Mesenchymal stem cell (in vitro differentiated cells and primary cell): ENCODE measurements at regions not wholly inside any gene's neighbourhood (a gene's known extent, or its start where the extent isn't known, plus 50 kb on each side); places are given as distances from the start of the nearest gene placed in this dataset.

Experiments used
- DNase-seq: peaks from one replicate; pipeline ENCODE4 v3.0.0-alpha.2; 2013
- H2AFZ ChIP-seq: one replicate; pipeline ENCODE4 v1.6.1; 2013; ENCODE audit warnings: low read depth, mild to moderate bottlenecking, control low read depth, inconsistent platforms, low read length, moderate library complexity
- H2AK5ac ChIP-seq: 2 replicates; pipeline ENCODE4 v1.6.1; 2013; ENCODE audit warnings: low read length, moderate library complexity, mild to moderate bottlenecking, inconsistent platforms; ENCODE audit not compliant: severe bottlenecking
- H2BK120ac ChIP-seq: one replicate; pipeline ENCODE4 v1.6.1; 2013; ENCODE audit warnings: low read depth, mild to moderate bottlenecking, inconsistent platforms, low read length, moderate library complexity
- H2BK12ac ChIP-seq, 2 experiments: one replicate each; pipeline ENCODE4 v1.6.1; 2013; ENCODE audit warnings: inconsistent platforms in 2 of 2, low read length in 2 of 2, mild to moderate bottlenecking in 2 of 2, moderate library complexity in 2 of 2, control low read depth in 1 of 2
- H2BK15ac ChIP-seq: one replicate; pipeline ENCODE4 v1.6.1; 2013; ENCODE audit warnings: mild to moderate bottlenecking, low read depth, inconsistent platforms; ENCODE audit not compliant: poor library complexity, severe bottlenecking
- H2BK5ac ChIP-seq: 2 replicates; pipeline ENCODE4 v1.6.1; 2013; ENCODE audit warnings: low read depth, mild to moderate bottlenecking, low read length, control low read depth, inconsistent platforms; ENCODE audit not compliant: poor library complexity, severe bottlenecking
- H3K14ac ChIP-seq, 2 experiments: one replicate each; pipeline ENCODE4 v1.6.1; 2013; ENCODE audit warnings: inconsistent platforms in 2 of 2, low read length in 2 of 2, control low read depth in 1 of 2, mild to moderate bottlenecking in 1 of 2, moderate library complexity in 1 of 2
- H3K18ac ChIP-seq, 2 experiments: one replicate each; pipeline ENCODE4 v1.6.1; 2013; ENCODE audit warnings: inconsistent platforms in 2 of 2, low read length in 2 of 2, control low read depth in 1 of 2, low read depth in 1 of 2, mild to moderate bottlenecking in 1 of 2
- H3K23ac ChIP-seq, 2 experiments: one replicate each; pipeline ENCODE4 v1.6.1; 2013; ENCODE audit warnings: inconsistent platforms in 2 of 2, low read length in 2 of 2, mild to moderate bottlenecking in 2 of 2, moderate library complexity in 2 of 2, control low read depth in 1 of 2
- H3K27ac ChIP-seq: 2 replicates; pipeline ENCODE4 v1.5.1; 2013; ENCODE audit warnings: mild to moderate bottlenecking, moderate library complexity, low read length, control low read depth, inconsistent platforms; ENCODE audit not compliant: poor library complexity, severe bottlenecking
- H3K27me3 ChIP-seq, 2 experiments: 2 replicates each; pipeline versions ENCODE4 v1.6.1 to v1.7.0; 2013; ENCODE audit warnings: low read length in 2 of 2, mild to moderate bottlenecking in 2 of 2, moderate library complexity in 2 of 2, control low read depth in 1 of 2, inconsistent platforms in 1 of 2; ENCODE audit not compliant: control insufficient read depth in 1 of 2, insufficient read depth in 1 of 2
- H3K36me3 ChIP-seq, 2 experiments: 2 replicates each; pipeline versions ENCODE4 v1.6.1 to v1.7.0; 2013; ENCODE audit warnings: low read length in 2 of 2, control low read depth in 1 of 2, inconsistent platforms in 1 of 2, low read depth in 1 of 2, mild to moderate bottlenecking in 1 of 2; ENCODE audit not compliant: insufficient read depth in 2 of 2, control insufficient read depth in 1 of 2
- H3K4ac ChIP-seq, 2 experiments: one replicate each; pipeline ENCODE4 v1.6.1; 2013; ENCODE audit warnings: inconsistent platforms in 2 of 2, low read length in 2 of 2, mild to moderate bottlenecking in 2 of 2, moderate library complexity in 2 of 2, control low read depth in 1 of 2, low read depth in 1 of 2
- H3K4me1 ChIP-seq: 2 replicates; pipeline ENCODE4 v1.6.1; 2013; ENCODE audit warnings: low read depth, low read length, control low read depth; ENCODE audit not compliant: control insufficient read depth, insufficient read depth
- H3K4me2 ChIP-seq: 2 replicates; pipeline ENCODE4 v1.6.1; 2013; ENCODE audit warnings: low read length, mild to moderate bottlenecking, inconsistent platforms; ENCODE audit not compliant: poor library complexity, severe bottlenecking
- H3K4me3 ChIP-seq, 2 experiments: 2 replicates each; pipeline versions ENCODE4 v1.5.1 to v1.7.0; 2013; ENCODE audit warnings: low read length in 2 of 2, mild to moderate bottlenecking in 2 of 2, control low read depth in 1 of 2, low read depth in 1 of 2; ENCODE audit not compliant: insufficient read depth in 1 of 2
- H3K79me1 ChIP-seq: replicated peaks from 2 replicates; pipeline ENCODE4 v1.6.1; 2013; ENCODE audit warnings: mild to moderate bottlenecking, control low read depth, low read length, inconsistent platforms; ENCODE audit not compliant: poor library complexity, severe bottlenecking
- H3K9ac ChIP-seq: 2 replicates; pipeline ENCODE4 v1.7.0; 2013; ENCODE audit warnings: mild to moderate bottlenecking, low read length, moderate library complexity
- H3K9me3 ChIP-seq: 2 replicates; pipeline ENCODE4 v1.7.0; 2013; ENCODE audit warnings: mild to moderate bottlenecking, low read length; ENCODE audit not compliant: control insufficient read depth
- H4K8ac ChIP-seq: one replicate; pipeline ENCODE4 v1.6.1; 2013; ENCODE audit warnings: inconsistent platforms, mild to moderate bottlenecking, low read length, moderate library complexity
- H4K91ac ChIP-seq: one replicate; pipeline ENCODE4 v1.6.1; 2013; ENCODE audit warnings: mild to moderate bottlenecking, low read length, inconsistent platforms
- WGBS: methylation state at CpG from one replicate; pipeline ENCODE4 v1.1.7; 2013; ENCODE audit warnings: mixed read lengths; 5-methylcytosine and 5-hydroxymethylcytosine counted together

GRCh38 chr13:63873936-63874335 is 2458.3 kb upstream of the PCDH20 start:
- Histone ChIP-seq H3K4ac (no peak overlapping the region), H3K14ac (no peak overlapping the region), H2BK5ac (no peak overlapping the region), H2BK12ac (no peak overlapping the region), H3K9ac (no peak overlapping the region), H2AK5ac (no peak overlapping the region), H2AFZ (no peak overlapping the region), H3K79me1 (no peaks in the 10 kb centered on the region), H3K27me3 (no peaks in the 10 kb centered on the region), H3K23ac (no peak overlapping the region), H3K27ac (no peak overlapping the region), H4K91ac (no peak overlapping the region), H3K36me3 (no peaks in the 10 kb centered on the region), H2BK15ac (no peak overlapping the region), H3K4me2 (no peak overlapping the region), H2BK120ac (no peak overlapping the region), H3K18ac (no peak overlapping the region), H4K8ac (no peak overlapping the region), H3K9me3 (no peaks in the 10 kb centered on the region), H3K4me1 (no peaks in the 10 kb centered on the region), H3K4me3 (no peak overlapping the region)
- DNase-seq: no peak
- WGBS: 88% methylated on average over 4 of the region's 5 CpGs

DNA sequence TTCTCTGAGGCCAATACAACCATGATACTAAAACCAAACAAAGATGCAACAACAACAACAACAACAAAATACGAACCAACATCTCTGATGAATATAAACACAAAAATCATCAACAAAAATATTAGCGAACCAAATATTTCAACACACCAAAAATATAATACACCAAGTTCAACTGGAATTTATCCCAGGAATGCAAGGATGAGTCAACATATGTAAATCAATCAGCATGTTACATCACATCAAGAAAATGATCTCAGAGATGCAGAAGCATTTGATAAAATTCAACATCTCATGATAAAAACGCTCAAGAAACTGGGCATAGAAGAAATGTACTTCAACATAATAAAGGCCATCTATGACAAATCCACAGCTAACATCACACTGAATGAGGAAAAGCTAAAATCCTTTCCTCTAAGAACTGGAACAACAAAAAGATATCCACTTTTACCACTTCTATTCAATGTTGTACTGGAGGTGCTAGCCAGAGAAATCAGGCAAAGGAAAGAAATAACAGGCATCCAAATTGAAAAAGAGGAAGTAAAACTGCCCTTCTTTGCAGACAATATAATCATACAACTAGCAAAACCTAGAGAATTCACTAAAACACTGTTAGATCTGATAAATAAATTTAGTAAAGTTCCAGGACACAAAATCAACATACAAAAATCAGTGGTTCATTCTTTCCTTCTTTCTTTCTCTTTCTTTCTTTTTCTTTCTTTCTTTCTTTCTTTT is 2448.7 kb upstream of the PCDH20 start:
- Histone ChIP-seq H3K4ac (no peak overlapping the region), H2BK15ac (no peak overlapping the region), H4K8ac (no peak overlapping the region), H3K27ac (no peak overlapping the region), H2BK5ac (no peak overlapping the region), H3K27me3 (no peaks in the 10 kb centered on the region), H3K4me3 (no peak overlapping the region), H3K36me3 (no peaks in the 10 kb centered on the region), H2BK12ac (no peak overlapping the region), H3K79me1 (no peaks in the 10 kb centered on the region), H2AK5ac (no peak overlapping the region), H3K23ac (no peak overlapping the region), H3K9ac (no peak overlapping the region), H3K4me2 (no peak overlapping the region), H4K91ac (no peak overlapping the region), H3K4me1 (no peaks in the 10 kb centered on the region), H3K9me3 (peaks cover 16% of the 10 kb centered on the region), H2AFZ (no peak overlapping the region), H3K18ac (no peak overlapping the region), H2BK120ac (no peak overlapping the region), H3K14ac (no peak overlapping the region)
- WGBS: 91% methylated on average over 3 of the region's 3 CpGs
- no peak for DNase-seq

DNA sequence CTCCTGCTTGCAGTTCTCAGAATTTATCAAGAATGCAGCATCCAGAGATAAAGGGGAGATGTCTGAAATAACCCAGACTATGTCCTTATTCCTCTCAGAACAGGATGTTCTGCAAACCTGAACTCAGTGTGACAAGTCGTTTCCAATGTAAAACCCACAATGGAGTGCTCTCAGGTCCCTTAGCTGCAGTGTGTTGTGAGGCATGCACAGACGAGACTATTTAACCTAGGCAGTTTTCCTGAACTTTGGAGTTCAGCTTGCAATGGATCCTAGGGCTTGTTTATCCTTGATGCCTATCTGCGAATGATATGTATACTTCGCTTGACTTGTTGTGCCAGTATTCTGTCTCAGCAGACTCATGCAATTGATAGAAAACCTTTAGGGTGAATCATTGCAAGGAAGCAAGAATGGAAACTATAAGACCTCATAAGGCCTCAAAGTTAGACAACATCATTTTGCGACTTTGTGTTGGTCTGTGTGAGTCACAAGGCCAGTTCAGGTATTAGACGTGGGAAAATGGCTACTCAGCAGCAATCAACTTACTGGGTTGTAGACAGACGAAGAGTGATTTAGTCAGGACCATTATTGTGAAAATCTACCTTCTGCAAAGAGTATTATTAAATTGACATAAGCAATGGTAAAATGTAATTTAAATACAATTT is 2439.9 kb upstream of the PCDH20 start:
- no peak overlapping the region for H2BK12ac ChIP-seq
- no peak overlapping the region for H2AK5ac ChIP-seq
- no peak overlapping the region for H3K9ac ChIP-seq

GRCh38 chr13:63853816-63854215 is 2438.2 kb upstream of the PCDH20 start:
- H4K91ac ChIP-seq: no peak overlapping the region
- H3K27ac ChIP-seq: no peak overlapping the region
- H3K36me3 ChIP-seq: no peaks in the 10 kb centered on the region
- no peak overlapping the region for H2BK15ac ChIP-seq
- no peak overlapping the region for H2AFZ ChIP-seq
- H3K9ac ChIP-seq: no peak overlapping the region
- H2BK5ac ChIP-seq: no peak overlapping the region
- H2AK5ac ChIP-seq: no peak overlapping the region
- DNase-seq: no peak
- H3K79me1 ChIP-seq: no peaks in the 10 kb centered on the region
- H4K8ac ChIP-seq: no peak overlapping the region
- no peak overlapping the region for H3K4ac ChIP-seq
- 100% methylated on average over 1 of the region's 2 CpGs for WGBS
- H3K23ac ChIP-seq: no peak overlapping the region
- H3K4me1 ChIP-seq: no peaks in the 10 kb centered on the region
- no peaks in the 10 kb centered on the region for H3K9me3 ChIP-seq
- H3K27me3 ChIP-seq: no peaks in the 10 kb centered on the region
- H3K4me3 ChIP-seq: no peak overlapping the region
- H3K18ac ChIP-seq: no peak overlapping the region
- H2BK120ac ChIP-seq: no peak overlapping the region
- no peak overlapping the region for H2BK12ac ChIP-seq
- H3K14ac ChIP-seq: no peak overlapping the region
- no peak overlapping the region for H3K4me2 ChIP-seq

More for the DNA sequence above, 2439.9 kb upstream of the PCDH20 start:
- no peak overlapping the region for H2AFZ ChIP-seq
- no peak overlapping the region for H3K4me3 ChIP-seq
- no peak overlapping the region for H3K27ac ChIP-seq
- H4K91ac ChIP-seq: no peak overlapping the region
- no peak overlapping the region for H3K4ac ChIP-seq
- no peaks in the 10 kb centered on the region for H3K9me3 ChIP-seq
- H2BK120ac ChIP-seq: no peak overlapping the region
- WGBS: 84% methylated on average over 6 of the region's 7 CpGs
- H3K18ac ChIP-seq: no peak overlapping the region
- H4K8ac ChIP-seq: no peak overlapping the region
- no peak overlapping the region for H3K23ac ChIP-seq
- H2BK5ac ChIP-seq: no peak overlapping the region
- DNase-seq: no peak
- no peak overlapping the region for H2BK15ac ChIP-seq
- no peak overlapping the region for H3K4me2 ChIP-seq
- H3K4me1 ChIP-seq: no peaks in the 10 kb centered on the region
- H3K27me3 ChIP-seq: no peaks in the 10 kb centered on the region
- no peaks in the 10 kb centered on the region for H3K79me1 ChIP-seq
- H3K36me3 ChIP-seq: no peaks in the 10 kb centered on the region
- H3K14ac ChIP-seq: no peak overlapping the region
